HG02852 (cell line): ENCODE measurements at regions not wholly inside any gene's neighbourhood (a gene's known extent, or its start where the extent isn't known, plus 50 kb on each side); places are given as distances from the start of the nearest gene placed in this dataset.

ENCODE experiments used
- ATAC-seq: cut with Tn5 transposase; IDR thresholded peaks from one replicate; pipeline ENCODE4 v1.9.1; 2021; ENCODE audit warnings: mild to moderate bottlenecking, moderate library complexity; ENCODE audit not compliant: unreplicated experiment

DNA sequence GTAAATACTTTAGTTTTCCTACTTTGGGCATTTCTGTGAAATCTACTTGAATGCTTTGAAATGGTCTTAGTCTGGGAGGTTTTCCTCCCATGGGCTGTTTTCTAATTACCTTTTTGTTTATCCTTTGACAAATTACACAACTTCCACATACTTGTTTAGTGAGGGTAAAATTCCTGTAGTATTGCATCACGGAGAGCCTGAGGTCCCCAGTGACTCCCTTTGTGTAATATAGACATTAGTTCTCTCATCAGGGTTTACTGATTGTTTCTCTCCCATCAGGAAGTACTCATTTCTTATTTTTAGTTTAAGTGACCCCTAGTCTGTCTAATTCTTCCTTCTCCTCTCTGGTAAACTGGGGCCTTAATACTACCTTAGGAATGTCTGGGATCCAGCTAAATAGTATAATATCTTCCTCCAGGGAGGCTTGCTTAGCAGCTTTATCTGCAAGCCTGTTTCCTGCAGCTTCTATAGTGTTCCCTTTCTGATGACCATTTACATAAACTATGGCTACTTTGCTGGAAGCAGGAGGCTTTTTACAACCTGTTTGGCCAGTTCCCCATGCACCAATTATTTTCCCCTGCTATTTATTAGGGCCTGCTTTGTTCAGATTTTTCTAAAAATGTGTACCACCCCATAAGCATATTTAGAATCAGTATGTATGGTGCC, 87.2 kb upstream of the XCR1 start:
- ATAC-seq, result no peak

DNA sequence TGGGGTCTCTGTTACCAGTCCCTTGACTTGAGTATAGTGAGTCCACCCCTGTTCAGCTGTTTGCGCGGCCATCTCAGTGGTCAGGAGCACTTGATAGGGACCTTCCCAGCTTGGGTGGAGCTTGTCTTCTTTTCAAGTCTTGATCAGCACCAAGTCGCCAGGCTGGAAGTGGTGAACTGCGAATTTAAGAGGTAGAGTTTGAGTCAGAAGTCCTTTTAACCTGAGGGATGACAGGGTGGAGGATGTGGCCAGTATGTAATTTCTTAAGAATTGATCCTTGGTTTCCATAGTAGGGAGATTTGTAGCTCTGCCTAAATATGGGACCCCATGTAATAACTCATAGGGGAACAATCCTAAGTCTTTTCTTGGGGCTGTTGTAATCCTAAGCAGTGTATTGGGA, 86.3 kb upstream of the XCR1 start:
- no peak for ATAC-seq

DNA sequence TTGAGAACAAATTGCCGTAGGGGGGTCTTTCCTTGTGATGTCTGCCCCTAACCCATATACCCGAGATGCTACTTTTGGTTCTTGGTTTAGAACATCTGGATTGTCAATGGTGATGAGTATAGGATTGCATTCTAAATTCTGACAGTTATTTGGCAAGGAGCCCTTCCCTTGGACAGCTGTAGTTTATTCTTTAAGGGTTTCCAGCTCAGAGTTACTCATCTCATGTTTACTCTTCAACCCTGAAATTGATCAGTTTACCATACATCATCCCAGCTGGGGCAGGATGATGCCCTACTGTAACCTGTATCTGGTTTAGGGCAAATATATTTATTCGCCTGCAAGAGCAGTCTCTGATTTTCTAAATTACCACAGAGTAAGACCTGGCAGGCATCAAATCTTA, 85.7 kb upstream of the XCR1 start:
- ATAC-seq, result no peak

DNA sequence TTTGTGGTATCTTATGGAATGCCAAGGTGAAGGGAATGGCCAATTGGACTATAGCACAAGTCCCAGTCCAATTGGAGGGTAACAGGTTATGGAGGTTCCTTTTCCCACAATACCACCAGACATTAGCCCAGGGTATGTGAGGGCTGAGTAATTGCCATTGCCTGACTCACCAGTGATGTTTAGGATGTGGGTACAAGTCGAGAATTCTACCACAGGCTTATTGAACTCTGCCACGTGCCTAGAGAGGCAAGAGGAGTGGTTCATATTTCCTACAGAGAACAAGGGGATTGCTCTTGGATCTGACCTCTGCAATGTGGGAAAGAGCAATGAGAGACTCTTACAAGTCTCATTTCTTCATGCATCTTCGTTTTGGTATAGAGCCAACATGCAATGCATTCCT, 85.0 kb upstream of the XCR1 start:
- no peak for ATAC-seq

DNA sequence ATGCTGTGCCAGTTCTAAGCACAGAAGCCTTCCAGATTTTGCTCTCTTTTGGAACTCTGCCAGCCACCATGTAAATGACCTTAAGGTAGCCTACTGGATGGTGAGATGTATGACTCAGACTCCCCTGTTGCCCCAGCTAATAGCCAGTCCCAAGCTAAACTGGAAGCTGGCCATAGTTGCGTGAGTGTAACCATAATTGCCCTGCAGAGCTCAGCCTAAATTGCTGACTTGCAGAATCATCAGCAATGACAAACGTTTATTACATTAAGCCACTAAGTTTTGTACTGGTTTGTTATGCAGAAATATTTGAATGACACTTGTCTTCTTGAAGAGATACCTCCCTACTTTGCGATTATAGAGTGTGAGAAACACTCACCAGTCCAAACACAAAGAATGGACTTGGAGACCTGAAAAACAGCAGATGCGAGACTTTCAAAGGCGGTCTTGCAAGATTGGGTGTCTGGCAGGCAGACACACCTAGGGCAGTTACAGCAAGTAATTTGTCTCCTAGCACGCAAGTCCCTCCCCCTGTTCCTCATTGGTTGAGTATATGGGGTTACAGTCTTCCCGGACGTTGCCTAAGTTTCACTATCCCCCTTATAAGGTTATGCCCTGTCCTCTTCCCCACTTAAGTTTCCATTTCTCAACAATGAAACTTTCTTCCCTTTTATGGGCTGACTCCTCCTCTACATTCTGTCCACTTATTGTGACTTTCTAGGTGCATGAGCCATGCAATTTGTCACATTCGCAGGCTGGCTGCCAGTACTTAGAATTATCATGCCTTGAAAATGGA, 83.6 kb upstream of the XCR1 start:
- ATAC-seq, result peak; percentile 76

DNA sequence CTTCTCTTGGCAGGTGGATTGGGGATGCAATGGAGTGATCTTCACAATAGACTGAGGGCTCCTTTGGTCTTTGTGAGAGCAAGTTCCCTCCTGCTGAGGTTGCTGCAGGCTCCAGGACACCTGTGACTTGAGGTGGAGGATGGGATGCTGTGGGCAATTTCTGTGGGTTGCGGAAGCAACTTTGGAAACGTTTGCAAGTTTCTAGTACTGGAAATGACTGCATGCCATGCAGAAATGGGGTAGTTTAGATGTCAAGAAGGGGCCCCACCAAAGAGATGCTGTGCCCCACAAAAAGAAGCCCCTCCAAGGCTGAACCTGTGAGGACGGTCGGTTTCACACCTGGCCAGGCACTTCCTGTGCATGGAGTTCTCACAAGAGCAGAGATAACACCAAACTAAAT, 80.4 kb upstream of the XCR1 start:
- ATAC-seq, result no peak

DNA sequence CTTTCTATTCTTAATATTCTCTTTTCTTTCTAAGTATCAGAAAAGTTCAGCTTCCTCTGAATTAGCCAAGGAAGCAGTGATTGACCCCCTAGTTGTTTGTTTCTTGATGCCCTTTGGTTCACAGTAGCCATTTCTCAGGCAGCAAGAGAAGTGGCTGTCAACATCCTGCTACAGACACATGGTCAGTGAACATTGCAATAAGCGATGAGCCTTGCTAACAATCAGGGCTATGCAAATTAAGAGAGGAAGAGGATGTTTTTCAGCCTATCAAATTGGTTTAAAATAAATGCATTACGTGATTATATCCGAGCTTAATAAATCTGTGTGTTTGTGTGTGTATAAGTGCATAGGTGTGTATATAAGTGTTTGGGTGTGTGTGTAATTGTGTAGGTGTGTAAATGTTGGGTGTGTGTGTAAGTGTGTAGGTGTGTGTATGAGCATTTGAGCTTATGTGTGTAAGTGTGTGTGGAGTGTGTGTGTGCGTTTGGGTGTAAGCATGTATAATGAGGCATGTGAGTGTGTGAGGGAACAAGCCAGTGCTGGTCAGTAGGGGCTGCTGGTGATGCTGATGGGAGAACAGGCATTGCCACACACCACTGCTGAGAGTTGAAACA, 78.1 kb upstream of the XCR1 start:
- ATAC-seq, result no peak

DNA sequence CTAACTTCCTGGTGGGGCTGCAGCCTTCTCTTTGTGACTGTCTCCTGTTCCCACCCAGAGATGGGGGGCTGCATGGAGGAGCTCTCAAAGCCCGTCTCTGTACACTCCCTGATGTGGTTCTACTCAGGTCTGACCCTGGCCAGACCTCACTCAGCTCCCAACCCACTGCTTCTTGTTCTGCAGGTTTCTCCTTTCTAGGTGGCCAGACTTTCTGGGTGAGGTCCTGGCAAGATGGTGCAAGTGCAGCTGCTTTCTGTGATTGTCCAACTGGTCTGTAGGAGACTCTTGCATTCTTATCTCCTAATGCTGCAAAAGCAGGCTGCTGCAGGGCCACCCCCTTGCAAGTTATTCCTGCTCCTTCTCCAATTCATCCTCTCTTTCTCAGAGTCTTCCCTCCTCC, 77.4 kb upstream of the XCR1 start:
- no peak for ATAC-seq

DNA sequence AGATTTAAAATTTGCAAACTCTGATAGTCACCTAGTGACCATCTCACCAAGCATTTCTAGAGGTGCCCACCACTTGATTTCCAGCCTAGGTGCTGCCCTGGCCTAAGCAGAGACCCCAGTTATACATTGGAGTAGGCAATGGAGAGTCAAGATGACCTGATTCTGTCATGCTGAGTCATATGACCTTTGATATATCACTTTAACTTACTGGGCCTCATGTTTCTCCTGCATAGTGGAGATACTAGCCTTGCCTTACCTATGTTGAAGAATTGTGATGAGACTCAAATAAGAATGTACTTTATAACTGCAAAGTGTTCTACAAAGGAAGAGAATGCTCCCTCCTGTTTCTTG, 75.5 kb upstream of the XCR1 start:
- ATAC-seq, result no peak

DNA sequence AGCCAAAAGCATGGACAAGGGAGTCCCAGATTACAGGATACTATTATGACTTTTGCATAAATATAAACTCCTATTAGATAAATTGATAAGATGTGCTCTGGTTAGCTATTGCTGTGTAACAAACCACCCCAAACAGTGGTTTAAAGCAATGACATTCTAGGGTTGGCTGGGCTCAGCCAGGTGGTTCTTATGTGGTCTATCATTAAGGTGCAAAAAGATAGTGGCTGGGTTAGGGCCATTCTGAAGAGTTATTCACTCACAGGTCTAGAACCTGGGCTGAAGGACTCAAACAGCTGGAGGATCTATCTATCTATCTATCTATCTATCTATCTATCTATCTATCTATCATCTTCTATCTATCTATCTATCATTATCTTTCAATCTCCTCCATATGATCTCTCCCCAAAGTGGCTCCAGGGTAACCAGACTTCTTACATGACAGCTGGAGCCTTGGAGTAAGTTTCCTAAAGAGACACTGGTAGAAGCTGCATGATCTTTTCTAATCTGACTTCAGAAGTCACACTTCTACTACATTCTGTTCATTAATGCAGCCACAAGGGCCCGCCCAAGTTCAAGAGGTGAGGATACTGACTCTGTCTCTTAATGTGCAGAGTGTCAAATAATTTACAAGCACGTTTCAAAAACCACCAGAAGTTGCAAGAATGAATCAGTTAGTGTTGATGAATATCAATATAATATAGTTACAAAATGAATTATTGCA, 74.9 kb upstream of the XCR1 start:
- ATAC-seq, result no peak

DNA sequence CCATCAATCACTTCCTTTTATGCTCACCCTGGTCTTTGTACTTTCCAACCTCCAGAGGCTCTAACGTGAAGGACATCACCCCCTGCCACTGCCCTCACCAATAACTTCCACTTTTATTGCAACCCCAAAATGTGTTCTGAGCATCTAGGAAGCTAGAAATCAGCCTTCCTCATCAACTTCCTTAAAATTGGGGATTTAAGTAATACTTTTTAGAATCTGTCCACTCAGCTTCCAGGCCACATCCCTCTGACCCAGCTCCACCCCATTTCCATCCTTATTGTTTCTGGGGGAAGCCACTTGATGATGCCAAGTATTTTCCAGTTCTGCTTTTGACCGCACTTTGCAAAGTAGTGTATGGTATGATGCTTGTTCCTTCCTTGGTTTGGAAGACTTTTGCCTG, 73.5 kb upstream of the XCR1 start:
- ATAC-seq, result no peak

DNA sequence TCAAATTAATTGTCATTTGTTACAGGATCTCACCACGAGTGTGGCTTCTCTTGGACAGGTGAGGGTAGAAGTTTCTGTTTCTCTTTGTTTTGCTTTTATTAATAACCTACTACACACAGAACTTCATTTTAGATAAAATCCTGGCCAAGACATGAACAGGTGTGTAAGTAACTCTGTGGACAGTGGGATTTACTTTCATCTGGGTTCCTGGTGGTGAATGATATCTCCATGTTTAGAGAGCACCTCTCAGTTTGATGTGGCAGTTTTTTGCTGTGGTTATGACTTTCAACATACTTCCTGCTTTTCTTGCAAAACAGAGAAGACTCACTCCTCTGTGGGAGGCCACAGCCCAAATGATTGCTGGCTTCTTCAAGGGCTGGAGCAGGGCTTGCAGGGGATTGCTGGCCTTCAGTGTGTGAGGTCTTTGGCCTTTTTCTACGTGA, 71.1 kb upstream of the XCR1 start:
- ATAC-seq, result peak; percentile 47

DNA sequence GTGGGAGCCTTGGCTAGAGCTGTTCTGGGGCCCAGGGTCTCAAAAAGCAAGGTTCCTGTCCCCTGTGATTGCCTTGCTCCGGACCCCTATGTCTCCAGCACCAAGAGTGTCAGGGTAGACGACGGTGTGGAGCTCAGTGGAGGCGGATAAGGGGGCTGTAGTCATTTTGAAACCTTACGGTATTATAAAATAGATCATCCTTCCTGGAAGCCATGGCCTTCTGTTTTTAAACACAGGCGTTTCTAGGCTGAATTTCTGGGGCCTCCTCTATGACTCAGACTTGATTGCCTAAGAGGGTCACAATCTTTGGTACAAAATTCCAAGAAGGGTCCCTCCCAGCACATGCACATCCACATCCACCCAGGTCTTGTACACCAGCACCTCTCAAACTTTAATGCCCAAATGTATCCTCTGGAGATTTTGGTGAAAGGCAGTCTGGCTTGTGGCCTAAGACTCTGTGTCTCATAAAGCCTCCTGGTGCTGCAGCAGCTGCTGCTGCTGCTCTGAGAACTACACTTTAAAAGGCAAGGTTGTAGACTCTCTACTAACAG, 70.5 kb upstream of the XCR1 start:
- ATAC-seq, result peak; percentile 17

DNA sequence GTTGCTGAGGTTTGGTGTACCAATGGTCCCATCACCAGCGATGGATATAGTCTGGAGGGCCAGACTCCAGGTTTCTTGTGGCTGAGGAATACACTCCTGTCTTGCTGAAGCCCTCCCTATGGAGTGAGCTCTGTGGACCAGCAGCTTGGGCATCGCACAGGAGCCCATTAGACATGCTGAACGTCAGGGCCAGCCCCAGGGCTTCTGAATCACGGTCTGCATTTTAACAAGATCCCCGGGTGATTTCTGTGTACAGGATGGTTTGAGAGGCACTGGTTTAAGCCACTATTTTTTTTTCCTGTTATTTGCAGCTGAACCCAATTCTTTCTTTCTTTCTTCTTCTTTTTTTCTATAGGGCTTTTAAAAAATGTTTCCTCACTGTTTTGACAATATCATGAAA, 69.5 kb upstream of the XCR1 start:
- no peak for ATAC-seq

DNA sequence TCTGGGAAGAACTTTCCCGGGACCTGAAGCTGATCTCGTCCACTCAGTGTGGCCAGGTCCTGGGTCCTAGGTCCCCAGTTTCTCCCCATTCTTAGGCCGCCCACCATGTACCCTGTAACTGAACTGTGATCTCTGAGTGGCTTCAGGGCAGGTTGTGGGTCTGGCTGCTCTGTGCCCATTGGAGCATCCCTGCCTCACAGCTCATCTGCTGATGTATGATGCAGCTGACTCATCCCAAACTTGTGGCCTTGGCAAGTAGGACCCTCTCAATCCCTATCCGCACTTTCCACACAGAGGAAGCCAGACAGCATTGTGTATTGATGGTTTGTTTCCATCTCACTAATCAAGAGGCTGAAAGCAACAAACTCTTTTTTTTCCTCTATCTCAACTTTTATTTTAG, 69.1 kb upstream of the XCR1 start:
- ATAC-seq, result no peak

DNA sequence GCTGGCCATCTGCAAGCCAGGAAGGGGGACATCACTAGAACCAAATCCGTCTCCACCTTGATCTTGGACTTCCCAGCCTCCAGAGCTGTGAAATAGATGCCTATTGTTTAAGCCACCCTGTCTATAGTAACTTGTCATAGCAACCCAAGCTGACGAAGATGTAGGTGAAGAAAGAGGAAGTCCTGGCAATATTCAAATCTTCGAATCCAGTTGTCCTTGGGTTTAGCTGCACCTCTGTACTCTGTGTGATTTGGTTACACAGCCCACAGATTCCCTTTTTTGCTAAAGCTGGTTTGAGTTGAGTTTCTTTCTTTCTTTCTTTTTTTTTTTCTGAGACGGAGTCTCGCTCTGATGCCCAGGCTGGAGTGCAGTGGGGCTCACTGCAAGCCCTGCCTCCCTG, 68.0 kb upstream of the XCR1 start:
- ATAC-seq, result peak; percentile 62

DNA sequence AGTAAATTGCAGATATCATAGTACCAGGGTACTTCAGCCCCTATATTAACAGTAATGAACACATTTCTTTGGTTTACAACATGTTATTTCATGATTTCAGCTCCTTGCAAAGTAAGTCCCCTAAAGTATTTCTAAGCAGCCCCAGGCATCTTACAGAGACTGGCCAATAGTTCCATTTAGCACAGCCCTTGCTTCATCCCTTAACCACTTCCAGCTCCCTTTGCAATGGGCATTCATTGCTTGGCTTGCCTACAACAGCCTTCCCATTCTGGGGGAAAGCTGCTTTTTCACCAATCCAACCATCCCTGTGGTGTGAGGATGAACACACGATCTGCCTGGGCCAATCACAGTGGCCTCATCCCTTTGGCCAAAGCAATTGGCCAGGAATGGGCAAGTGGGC, 67.2 kb upstream of the XCR1 start:
- no peak for ATAC-seq

DNA sequence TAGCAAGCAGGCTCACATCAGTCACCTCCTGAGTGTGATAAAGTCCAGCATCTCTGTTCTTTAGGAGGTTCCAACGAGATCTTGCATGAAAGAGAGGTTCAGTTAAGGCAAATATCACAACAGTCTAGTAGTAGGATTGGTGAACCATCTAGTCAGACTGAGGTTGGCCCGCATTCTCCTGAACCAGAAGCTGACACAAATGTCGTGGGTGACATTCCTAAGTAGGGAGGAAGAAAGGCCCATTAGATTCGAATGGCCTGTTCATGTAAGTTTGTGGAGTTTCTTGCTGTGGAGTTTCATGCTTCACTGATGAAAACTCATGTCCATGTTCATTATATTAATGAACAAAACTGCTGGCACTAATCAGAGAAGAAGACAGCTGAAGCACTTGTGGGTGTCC, 66.7 kb upstream of the XCR1 start:
- ATAC-seq, result no peak

DNA sequence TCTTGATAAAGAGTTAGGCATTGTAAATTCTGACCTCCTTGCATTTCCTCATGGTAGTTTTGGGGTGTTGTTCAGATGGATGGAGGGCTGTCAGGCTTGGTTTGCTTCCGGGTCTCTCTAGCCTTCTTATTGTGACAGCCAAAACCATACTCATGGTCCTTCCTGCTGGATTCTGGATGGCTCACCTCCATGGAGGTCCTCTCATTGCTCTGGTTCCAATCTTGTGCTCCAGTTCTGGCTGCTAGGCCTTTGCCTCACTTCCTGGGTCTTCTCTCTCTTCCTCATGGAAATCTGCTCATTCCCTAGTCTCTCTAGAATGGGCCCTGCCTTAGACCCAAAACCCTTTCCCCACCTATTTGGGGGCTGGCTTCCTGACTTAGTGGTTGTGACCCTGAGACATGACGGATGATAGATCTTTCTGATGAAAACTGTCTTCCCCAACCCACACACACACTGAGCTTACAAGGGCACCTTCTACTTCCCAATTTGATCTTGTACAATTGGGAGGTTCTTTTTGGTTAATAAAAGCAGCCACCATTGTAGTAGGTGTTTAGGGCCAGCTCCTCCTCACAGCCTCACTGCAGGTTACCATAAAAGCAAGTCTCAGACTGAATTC, 66.2 kb upstream of the XCR1 start:
- ATAC-seq, result no peak

DNA sequence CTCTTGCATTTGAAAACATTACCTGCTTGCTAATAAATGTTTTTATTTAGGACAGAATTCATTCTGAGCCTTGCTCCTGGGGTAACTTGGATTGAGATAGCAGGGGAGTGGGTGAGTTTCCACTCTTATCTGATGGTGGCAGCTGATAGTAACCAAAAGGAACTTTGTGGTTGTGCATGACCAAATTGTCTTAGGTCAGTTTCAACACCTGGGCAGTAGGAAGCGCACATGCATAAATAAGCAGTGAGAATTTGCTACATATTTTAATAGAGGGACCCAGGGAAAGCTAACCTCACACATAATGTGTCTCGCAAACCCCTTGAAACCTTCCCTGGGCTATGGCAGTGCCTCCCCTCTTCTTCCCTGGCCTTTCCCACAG, 65.4 kb upstream of the XCR1 start:
- no peak for ATAC-seq
